Activated CD4-positive, alpha-beta T cell treated with anti-CD3 and anti-CD28 coated beads, Interleukin-2, Interleukin-4, amounts not matched to agents 100 ng/mL and 50 ng/mL, durations not matched to agents 16 hours and 8 hours (primary cell): ENCODE measurements at regions not wholly inside any gene's neighbourhood (a gene's known extent, or its start where the extent isn't known, plus 50 kb on each side); places are given as distances from the start of the nearest gene placed in this dataset.
"Not testable (repeated sequence)": the region's sequence is repeated elsewhere in the genome, so short reads cannot be mapped to it uniquely, and the experiment has no call there.

Experiments used
- DNase-seq: peaks from one replicate; pipeline ENCODE4 v3.0.0-alpha.2; 2020; ENCODE audit warnings: low spot score

DNA sequence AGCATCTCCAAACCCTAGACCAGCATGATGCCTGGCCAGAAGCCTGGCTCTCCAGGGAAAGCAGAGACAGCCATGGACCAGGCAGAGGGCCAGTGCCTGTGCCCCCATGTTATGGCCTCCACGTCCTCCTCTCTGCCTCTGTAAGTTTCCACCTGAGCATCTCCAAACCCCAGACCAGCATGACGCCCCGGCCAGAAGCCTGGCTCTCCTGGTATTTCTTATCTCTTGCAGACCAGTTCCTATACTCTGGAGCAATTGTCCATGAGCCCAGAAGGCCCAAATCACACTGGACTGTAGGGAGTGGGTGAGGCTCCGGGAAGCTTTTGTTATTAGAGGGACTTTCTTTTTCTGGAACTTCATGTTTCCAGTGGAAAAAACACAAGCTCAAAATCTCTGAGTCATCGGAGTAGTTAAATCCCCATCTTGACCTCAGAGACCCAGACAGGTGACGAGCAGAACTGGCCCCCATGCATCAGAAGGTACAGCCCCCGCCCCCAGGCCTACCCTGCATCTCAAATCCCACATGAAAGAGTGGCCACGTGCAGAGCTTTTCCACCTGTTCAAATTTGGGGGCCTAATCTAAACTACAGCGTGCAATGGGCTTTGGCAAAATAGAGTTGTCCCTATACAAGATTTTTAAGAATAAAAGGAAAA lies 110.2 kb upstream of the FOXQ1 start:
- DNase-seq: no peak

DNA sequence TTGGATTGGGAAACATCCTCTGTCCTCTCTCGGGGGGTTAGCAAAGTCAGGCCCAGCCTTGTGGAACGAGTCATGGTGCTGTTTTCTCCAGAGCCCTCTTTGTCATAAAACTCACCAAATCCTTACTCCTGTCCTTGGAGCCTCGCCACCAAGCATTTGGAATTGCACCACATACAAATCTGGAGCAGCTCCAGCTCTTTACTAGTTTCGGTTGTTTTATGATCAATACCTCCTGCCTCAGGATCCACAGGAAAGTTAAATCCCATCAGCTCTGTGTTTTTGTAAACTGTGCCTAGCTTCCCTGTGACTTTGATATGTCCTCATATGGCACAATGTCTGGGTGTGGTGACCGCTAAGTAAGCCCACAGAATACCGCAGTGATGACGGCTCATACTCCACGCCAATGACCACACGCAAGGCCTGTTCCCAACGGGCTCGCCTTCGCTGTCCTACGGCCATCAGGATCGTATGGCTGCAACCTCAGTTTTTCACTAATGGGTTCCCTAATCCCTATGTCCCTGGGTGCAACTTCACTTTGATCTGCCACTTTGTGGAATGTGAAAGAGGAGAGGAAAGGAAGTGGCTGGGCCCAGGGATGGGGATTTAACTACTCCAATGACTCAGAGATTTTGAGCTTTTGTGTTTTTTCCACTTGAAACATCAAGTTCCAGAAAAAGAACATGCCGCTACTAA lies 111.3 kb upstream of the FOXQ1 start:
- no peak for DNase-seq

DNA sequence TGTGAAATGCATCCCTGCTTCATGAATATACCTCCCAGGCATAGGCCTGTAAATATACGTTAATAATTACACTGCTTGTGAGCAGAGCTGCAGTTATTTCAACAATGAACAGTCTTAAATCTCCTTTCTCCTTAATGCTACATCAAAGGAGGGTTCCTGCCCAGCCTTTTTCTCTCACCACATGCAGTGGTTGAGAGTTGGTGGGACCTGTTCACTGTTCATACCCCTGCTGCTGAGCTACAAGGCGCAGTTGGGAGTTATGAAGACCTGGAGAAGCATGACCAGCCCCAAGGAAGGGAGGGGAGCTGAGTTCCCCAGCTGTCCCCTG lies 111.9 kb upstream of the FOXQ1 start:
- DNase-seq: no peak

DNA sequence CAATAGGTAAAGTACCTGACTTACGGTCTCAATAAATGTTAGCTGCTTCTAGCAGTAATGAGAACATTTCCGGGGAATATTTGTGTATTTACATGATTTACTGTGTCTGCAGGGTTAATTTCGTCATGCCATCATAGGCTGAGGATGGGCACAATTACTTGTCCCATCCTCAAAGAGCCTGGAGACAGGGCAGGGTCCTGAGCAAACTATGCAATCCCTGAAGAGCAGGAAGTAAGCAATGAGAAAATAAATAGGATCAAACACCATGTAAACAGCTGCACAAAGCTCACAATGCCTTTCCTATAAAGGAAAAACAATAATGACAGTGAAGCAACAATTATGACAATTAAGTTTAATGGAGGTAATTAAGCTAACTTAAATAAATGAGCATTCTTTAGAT lies 114.6 kb upstream of the FOXQ1 start:
- DNase-seq: no peak

DNA sequence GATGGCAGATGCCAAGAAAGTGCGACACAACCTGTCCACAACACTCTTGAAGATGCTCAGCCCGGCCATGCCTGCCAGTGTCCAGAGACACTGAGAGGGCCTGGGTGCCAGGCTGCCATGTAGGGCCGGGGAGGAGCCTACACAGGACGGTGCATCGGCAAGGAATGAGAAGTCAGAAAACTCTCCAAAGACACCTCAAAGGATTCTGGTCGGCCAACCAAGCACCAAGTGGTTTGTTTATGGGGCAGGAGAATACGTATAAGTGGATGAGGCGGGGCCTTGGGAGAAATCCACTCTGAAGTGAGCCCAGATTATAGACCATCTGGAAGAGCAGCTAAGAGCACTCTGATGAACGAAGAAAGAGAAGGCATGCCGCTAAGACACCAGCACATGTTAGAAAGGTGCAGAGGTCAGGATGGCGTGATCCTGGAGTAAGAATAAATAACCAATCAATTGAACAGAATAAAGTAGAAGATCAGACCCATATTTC lies 120.7 kb upstream of the FOXQ1 start:
- DNase-seq: no peak

DNA sequence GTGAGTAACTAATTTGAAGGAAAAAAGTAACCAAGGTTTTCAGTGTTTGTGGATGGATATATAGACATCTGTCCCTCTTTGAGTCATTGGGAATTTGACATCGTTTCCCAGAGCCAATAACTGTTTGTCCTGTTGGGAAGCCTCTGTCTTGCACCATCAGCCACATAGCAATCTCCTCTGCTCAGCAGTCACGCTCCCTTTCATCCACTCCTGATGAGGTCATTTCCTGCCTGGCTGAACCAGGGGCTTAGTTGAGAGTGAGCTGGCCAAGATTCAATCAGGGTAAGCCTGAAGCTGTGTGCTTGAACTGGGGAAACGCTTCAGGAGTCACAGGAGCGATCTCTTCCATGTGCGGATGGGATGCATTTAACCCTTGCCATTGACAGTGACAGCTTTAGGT lies 121.5 kb upstream of the FOXQ1 start:
- no peak for DNase-seq

DNA sequence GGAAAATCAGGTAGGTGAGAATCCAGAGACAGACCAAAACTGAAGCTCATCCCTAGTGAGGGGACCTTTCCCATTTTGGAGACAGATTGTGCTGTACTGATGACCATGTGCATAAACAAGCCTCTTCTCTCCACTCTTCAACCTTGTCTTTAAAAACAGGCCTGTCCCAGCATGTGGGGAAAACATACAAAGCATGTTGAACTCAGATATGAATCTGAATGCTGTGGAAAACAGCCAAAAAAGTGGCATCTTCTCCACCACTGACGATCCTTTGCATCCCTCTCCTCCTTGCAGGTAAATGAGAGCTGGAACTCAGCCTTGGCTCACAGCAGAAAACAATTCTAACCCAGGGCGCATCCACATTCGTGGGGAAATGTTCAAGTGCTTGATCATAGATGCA lies 123.7 kb upstream of the FOXQ1 start:
- DNase-seq: no peak

DNA sequence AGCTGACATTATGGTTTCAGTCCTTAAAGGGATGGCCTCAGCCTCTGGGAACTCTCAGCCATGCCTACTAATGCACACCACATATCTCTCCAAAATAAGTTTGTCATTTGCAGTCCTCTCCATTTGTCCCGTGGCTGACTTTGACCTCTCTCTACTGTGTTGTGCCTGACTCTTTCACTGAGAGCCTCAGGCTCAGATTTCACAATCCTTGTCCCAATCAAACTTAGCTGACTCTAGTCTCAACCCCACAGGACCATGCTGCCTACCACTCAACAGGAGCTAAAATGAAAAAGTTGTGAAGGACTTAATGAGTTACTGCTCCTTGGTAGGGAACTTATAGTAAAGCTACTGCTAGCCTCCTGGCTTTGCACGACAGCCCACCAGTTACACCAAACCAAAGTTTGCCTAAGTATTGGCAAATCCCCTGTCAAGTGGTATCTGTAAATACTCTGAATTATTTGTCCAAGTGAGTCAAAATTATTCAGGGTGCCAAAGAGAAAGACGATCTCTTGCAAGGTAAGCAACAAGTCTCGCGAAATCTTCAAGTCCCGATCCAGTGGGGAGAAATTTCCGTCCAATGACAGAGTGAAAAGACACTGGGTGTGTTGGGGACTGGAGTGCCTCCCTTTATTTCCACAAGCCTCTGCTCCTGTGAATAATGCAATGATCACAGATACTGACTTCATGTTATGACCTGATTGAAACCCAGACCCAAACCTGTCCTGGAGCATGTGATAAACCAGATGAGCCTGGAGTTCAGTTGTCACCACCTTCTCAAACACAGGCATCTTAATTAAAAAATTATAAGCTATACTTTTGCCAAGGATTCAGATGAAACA lies 124.4 kb upstream of the FOXQ1 start:
- DNase-seq: no peak

DNA sequence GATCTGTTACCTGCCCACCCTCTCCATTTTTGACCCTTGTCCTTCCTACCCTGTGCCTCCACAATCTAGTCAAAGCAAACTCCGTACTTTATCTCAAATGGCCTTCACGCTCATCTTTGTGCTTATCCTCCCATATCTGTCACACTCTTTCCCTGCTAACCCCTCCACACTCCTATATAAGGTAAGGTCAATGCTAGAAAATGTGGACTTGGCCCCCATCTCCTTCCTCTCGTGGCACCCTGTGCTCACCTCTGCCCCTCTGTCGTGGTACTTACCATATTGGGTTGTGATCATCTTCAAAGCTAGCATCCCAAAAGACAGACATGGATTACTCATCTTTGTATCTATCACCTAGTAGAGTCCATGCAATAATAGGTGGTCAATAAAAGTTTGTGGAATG lies 127.6 kb upstream of the FOXQ1 start:
- no peak for DNase-seq

DNA sequence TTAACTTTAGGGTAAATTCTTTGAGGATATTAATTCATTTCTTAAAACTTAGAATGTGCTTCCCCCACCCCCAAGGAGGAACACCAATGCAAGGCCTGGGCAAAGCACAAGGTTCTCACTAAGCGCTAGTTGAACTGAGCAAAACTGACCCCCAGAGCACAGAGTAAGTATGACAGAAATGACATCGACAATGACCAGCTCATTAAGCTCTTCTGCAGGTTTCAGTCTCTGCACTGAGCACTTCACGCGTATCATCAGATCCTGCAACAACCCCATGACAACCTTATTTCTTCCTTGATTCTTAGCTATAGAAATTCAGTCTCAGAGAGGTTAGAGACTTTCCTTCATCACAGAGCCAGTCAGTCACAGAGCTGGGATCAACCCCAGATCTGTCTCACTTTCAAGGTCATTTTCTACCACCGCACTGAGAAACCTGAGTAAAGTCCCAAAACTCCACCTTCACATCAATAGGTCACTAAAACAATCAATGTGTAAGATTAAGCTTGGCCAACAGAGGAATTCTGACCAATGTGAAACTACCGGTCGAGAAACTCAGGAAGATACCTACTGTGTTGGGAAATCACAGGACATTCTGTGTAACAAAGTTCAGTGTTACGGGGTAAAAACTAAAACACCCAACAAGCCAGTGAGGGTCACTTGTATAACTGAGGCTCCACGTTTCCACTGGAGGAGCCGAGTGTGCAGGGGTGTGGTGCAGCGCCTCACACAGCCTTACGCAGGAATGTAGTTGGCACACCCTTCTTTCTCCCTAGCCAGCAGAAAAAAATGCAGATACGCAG lies 129.0 kb upstream of the FOXQ1 start:
- no peak for DNase-seq

DNA sequence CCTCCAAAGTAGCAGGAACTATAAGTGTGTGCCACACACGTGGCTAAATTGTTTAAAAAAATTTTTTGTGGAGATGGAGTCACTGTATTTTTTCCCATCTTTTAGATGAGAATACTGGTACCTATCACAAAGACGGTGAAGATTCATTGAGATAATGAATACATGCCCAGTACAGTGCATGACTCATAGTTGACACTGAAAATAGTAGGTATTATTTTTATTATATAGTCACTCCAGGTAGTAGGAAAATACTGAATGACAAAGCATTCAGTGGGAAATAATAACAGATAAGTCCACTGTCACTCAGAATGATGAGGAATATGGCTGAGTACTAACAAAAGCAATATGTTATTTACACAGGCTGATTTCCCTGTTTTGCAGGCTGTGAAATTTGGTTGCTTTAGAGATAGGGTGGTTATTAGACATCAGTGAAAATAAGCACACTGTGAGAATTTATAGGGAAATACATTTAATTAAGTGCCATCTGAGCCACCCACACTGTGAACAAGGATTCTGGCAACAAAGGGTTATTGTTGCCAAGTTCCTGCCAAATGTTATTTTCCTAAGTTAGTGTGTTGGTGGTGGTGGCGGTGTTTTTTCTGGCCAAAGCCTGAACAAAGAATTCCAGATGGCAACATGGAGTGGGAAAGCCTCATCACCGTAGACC lies 129.8 kb upstream of the FOXQ1 start:
- DNase-seq: no peak

DNA sequence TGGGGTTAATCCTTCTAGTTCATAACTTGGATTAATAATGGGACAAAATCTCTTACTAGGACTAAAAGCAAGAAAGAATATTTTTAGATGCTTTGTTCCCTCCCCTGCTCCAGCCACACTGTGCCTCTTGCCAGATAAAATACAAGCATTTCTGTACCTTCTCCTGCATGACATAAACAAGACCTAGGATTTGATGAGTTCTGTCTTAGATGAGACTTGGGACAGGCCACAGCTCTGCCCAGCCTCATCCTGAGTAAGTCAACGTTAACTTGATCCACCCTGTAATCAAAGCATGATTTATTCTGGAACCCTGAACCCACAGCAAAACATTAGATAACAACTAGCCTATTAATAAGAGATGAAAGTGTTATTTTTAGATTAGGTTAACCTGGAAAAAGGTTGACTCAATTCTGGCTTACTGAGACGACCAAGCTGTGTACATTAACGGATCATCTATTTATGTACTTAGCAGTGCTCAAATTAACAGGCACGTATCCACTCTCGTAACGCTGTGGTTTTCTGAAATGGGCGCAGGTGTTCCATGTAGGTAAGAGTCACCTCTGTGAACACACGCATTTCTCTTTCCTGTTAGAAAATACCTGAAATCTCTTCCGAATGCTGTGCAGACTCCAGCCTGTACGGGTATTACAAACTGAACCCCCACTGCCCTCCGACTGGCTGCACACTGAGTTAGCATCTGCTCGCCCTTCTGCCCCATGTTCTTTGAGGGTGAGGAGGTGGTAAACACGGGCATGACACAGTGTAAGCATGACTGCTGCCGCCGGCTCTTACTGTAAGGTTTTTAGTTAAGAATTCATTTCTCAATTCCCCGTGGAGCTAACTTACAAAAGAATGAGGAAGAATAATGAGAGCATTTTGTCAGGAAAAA lies 132.1 kb upstream of the FOXQ1 start:
- no peak for DNase-seq

DNA sequence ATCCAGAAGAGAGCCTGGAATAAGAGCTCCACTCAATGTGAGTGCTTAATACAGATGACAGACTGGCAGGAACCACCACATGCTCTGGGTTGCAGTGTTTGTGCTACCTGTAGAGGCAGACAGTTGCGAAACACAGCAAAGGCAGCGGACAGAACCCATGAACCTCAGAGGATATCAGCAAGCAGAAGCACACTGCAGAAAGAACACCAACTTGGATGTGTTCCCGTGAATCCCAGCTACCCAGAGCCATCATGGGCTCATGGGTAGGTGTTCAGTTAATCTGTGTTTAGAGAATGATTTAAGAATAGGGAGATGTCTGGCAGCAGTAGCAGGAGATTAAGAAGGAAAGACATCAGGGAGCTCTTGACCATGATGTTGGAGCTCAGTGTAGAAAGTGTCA lies 133.3 kb upstream of the FOXQ1 start:
- DNase-seq: no peak

DNA sequence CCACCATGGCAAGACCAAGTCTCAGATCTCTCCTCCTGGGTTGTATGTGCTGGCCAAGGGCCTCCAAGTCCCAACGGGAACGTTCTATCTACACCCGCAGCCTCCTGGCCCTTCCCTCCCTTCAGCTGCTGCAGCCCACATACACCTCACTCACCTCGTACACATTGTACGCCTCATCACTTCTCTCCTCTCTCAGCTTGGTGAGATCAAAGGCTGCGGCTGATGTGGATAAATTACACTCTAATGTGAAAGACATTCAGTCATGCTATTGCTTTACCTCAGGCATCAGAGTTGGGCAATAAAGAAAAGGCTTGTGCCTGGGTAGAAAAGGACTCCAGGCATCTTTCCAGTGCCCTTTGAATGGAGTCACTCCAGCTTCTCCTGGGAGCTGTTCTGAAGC lies 135.3 kb upstream of the FOXQ1 start:
- no peak for DNase-seq

DNA sequence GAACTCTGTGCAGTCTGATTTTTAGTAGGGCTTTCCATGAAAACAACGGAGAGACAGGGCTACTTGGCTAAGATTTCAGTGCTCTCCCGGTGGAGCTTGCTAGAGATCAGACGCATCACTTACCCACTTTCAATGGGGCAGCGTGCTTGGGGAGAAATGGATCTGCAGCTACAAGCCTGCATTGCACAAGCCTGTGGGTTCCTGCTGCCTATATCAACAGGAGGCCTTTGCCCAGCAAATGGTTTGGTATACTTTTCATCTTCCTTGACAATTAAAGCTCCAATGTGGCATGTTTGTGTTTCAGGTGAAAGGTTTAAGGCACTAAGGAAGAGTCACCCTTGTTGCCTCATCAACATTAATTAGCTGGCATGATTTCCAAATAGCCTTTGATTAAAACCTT lies 136.0 kb upstream of the FOXQ1 start:
- no peak for DNase-seq

DNA sequence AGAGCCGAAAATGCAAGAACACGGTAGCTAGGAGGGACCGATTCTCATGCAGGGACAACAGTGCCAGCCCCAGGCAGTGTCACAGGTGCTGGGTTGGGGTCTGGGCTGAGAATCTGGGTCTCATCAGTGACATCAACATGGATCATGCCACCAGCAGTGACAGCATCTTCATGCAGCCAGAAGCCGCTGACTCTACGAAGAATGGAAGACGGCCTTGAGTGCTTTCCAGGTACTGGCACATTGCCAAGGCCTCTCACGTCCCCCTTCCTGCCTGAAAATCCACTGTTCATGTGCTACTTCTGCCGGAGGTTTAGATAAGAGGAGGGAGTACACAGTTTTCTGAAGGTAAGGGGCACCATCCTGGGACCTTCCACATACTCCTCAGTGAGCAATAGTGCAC lies 141.1 kb upstream of the FOXQ1 start:
- no peak for DNase-seq

DNA sequence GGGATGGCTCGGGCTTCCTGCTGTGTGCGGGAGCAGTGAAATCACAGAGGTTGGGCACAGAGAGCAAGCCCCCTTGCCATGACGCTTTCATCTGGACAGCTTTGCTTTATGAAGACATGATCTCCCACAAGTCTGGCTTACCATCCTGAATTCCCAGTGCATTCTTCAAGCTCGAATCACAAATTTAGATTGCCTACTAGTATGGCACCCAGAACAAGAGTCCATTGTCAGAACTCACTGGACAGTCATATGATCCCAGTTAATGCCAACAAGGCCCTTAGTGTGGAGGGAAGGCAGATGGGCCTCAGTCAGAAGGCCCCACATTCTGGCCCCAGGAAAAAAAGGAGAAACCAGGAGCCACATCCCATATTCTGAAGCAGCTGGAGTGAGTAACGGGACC lies 147.3 kb upstream of the FOXQ1 start:
- no peak for DNase-seq

DNA sequence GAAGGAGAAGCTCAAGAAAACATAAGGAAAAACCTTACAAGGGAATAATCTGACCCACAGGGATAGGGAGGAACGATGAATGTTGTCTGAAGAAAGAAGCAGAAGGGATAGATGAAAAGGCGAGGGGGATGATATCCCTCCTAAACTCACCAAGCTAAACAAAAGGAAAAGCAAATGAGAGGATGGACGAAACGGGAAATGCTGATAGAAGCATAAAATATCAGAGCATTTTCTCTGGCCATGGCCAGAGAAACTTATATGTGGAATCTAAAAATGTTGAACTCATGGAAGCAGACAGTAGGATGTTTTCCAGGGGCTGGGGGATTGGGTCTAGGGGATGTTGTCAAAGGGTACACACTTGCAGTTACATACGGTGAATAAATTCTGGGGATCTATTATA lies 148.4 kb upstream of the FOXQ1 start:
- DNase-seq: no peak

DNA sequence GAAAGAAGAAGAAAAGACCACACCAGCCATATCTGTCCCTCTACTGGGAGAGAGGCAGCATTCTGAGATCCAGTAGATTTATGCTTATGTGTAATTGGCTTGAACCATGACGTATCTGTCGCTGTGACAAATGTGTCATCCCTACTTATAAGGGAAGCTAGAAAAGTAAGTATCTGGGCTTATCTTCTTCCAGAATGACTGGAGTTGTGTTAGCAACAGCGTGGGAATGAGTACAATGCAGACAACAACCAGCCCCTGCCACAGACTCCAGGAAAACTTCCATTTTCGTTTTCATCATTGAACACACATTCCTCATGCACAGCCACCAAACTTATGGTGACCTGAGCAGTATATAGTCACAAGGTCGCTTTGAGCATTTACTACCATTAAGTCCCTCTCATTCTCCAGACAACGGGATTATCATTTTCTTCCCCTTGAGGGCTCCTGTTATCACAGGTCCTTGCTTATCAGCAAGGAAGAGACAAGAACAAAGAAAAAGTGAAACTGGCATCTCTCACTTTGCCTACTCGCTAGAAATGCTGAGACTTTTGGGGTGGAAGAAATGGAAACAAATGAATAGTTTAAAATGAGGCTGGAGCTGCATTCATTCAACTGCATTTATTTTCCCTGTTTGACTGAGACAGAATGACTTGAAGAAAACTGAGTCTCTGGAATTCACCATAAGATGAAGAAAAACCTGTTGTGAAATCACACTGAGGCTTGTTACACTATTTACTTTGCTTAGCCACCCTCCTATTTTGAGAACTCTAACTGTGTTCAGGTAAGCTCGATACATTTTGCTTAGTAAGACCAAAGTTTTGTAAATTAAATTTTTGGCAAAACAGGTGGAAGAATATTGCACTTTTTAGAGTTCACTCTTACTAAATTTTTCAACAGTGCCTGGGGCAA lies 149.3 kb upstream of the FOXQ1 start:
- DNase-seq: no peak

DNA sequence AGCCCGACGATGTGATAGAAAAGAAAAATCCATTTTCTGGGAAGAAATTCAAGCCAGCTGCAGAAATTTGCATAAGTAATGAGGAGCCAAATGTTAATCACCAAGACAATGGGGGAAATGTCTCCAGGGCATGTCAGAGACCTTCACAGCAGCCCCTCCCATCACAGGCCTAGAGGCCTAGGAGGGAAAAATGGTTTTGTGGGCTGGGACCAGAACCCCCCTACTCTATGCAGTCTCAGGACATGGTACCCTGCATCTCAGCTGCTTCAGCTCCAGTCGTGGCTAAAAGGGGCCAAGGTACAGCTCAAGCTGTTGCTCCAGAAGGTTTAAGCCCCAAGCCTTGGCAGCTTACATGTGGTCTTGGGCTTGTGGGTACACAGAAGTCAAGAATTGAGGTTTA lies 155.5 kb upstream of the FOXQ1 start:
- not testable (repeated sequence) for DNase-seq
